ENCODE measurements at regions not wholly inside any gene's neighbourhood (a gene's known extent, or its start where the extent isn't known, plus 50 kb on each side); places are given as distances from the start of the nearest gene placed in this dataset.
"Not testable (repeated sequence)": the region's sequence is repeated elsewhere in the genome, so short reads cannot be mapped to it uniquely, and the experiment has no call there.

GRCh38 chr6:27825848-27826611, 86.2 kb downstream of the OR2B2 start:
- not testable (repeated sequence) for DNase-seq

GRCh38 chr6:27825025-27825793, 87.0 kb downstream of the OR2B2 start:
- no peak for DNase-seq

GRCh38 chr6:27824211-27825024, 87.8 kb downstream of the OR2B2 start:
- DNase-seq, result peak; percentile 47 to 65 (median 50)

- DNase-seq, result peak; percentile 58 to 64 (median 64)
Observed at GRCh38 chr6:27823714-27824210, 88.4 kb downstream of the OR2B2 start.

GRCh38 chr6:27816906-27817305, 95.3 kb downstream of the OR2B2 start:
- no peak for DNase-seq

GRCh38 chr6:27814665-27815424, 97.4 kb downstream of the OR2B2 start:
- peak; percentile 83 to 93 (median 88) for DNase-seq

GRCh38 chr6:27814415-27814664, 97.9 kb downstream of the OR2B2 start:
- not testable (repeated sequence) for DNase-seq

GRCh38 chr6:27812805-27813492, 99.2 kb downstream of the OR2B2 start:
- no peak for DNase-seq

- DNase-seq, result no peak
Observed at GRCh38 chr6:27812078-27812804, 100.0 kb downstream of the OR2B2 start.

- DNase-seq, result no peak
Observed at GRCh38 chr6:27811451-27811772, 100.8 kb downstream of the OR2B2 start.

GRCh38 chr6:27810768-27811450, 101.3 kb downstream of the OR2B2 start:
- peak in 1 of 4 experiments; percentile 6 for DNase-seq

GRCh38 chr6:27809939-27810767, 102.0 kb downstream of the OR2B2 start:
- peak; percentile 87 to 96 (median 92) for DNase-seq

GRCh38 chr6:27809067-27809938, 102.9 kb downstream of the OR2B2 start:
- DNase-seq, result no peak

- peak in 3 of 4 experiments; percentile 26 to 39 (median 38) for DNase-seq
Observed at GRCh38 chr6:27808242-27809066, 103.7 kb downstream of the OR2B2 start.

- peak; percentile 85 to 97 (median 94) for DNase-seq
Observed at GRCh38 chr6:27807441-27808241, 104.6 kb downstream of the OR2B2 start.

GRCh38 chr6:27806981-27807440, 105.2 kb downstream of the OR2B2 start:
- peak; percentile 33 to 47 (median 40) for DNase-seq
